LNCaP clone FGC (cell line): ENCODE measurements at regions not wholly inside any gene's neighbourhood (a gene's known extent, or its start where the extent isn't known, plus 50 kb on each side); places are given as distances from the start of the nearest gene placed in this dataset.

Source experiments
- DNase-seq: peaks from one replicate; pipeline ENCODE4 v3.0.0-alpha.2; 2011; ENCODE audit warnings: low read depth
- H3K4me3 ChIP-seq: 2 replicates; pipeline ENCODE4 v1.5.1; 2011; ENCODE audit warnings: mild to moderate bottlenecking, low read depth, low read length, control low read depth
- TF ChIP-seq, protein P1 (sequence below): IDR thresholded peaks from 2 replicates; pipeline ENCODE4 v1.5.1; 2012; ENCODE audit warnings: mild to moderate bottlenecking; ENCODE audit not compliant: control insufficient read depth, insufficient read depth; ENCODE audit errors: extremely low read depth

DNA sequence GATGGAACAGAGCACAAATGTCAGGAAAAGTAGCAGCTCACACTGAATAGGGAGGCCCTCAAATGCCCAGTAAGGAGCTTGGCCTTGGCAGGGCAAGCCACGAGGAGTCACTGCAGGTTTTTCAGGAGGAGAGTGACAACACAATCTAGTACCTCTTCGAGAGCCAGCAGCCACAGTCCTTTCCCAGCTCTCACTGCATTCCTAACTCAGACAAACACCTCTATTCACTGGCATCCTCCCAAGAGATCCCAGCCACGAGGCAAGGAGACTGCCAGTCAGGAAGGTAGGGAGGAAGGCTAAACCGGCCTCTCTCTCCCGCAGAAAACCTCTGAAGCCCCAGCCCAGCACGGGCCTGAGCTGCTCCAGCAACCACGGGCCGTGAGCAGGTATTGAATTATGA lies 146.0 kb upstream of the SMAD3 start:
- no peak for DNase-seq
- no peak overlapping the region for H3K4me3 ChIP-seq
- TF ChIP-seq, protein P1, sequence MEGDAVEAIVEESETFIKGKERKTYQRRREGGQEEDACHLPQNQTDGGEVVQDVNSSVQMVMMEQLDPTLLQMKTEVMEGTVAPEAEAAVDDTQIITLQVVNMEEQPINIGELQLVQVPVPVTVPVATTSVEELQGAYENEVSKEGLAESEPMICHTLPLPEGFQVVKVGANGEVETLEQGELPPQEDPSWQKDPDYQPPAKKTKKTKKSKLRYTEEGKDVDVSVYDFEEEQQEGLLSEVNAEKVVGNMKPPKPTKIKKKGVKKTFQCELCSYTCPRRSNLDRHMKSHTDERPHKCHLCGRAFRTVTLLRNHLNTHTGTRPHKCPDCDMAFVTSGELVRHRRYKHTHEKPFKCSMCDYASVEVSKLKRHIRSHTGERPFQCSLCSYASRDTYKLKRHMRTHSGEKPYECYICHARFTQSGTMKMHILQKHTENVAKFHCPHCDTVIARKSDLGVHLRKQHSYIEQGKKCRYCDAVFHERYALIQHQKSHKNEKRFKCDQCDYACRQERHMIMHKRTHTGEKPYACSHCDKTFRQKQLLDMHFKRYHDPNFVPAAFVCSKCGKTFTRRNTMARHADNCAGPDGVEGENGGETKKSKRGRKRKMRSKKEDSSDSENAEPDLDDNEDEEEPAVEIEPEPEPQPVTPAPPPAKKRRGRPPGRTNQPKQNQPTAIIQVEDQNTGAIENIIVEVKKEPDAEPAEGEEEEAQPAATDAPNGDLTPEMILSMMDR: no peak

DNA sequence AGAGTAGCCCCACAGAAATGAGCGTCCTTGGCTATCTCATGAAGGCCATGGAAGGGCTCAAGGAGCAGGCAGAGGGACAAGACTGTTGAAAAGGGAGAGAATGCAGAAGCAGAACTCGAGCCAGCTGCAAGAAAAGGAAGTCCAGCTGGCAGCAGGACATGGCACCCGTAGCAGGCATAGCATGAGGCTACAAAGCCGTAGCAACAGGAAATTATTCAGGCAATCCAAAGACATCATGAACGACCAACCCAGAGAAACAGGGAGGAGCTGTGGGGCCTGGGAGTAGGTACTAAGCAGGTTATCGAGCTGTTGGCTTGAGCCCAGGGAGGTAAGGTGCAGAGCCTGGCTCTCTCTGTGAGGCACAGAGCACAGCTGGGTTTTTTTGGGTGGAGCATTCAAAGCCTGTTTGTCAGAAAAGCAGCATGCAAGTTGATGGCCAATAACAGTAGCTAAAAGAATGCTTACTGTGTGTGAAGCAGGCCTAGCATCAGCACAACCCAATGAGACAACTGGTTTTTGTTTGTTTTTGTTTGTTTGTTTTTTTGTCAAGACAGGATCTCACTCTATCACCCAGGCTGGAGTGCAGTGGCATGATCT lies 144.0 kb upstream of the SMAD3 start:
- TF ChIP-seq, protein P1: no peak
- no peak for DNase-seq
- no peak overlapping the region for H3K4me3 ChIP-seq

DNA sequence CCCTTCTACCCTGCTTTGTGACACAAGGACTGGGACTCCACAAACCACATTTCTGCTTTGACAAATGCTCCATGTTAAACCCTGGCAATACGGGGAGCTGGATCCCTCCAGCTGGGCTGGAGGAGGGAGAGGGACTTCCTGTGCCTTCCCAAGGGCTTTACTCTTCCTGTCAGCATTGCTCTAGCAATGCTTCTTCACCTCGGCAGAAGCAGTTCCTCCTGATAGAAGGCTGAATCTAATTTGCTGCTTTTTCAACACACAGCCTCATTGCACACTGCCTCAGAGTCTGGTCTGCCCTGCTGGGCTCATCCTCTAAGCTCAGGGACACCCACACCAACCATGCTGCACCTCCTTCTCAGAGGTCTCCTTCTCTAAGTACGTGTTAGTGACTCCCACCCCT lies 142.8 kb upstream of the SMAD3 start:
- no peak overlapping the region for H3K4me3 ChIP-seq
- TF ChIP-seq, protein P1: no peak
- DNase-seq: no peak

DNA sequence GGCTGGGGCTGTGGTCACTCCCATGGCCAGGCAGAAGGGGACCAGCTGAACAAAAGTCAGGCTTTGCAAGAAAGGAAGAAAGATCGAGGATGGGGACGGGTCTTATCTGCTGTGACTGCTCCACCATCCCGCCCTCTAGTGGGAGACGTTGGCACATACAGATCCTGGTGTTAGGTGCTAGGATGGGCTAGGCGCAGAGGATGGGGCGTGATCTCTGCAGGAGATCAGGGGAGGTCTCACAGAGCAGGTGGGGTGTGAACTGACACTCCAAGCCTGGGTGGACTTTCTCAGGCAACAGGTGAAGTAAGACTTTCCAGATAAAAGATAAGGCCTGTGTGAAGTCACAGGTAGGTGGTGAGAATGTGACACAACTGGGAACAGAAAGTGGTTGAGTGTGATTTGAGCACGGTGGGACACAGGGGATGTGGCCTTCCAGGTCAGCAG lies 141.9 kb upstream of the SMAD3 start:
- no peak for DNase-seq
- TF ChIP-seq, protein P1: peak; percentile 50
- H3K4me3 ChIP-seq: no peak overlapping the region

DNA sequence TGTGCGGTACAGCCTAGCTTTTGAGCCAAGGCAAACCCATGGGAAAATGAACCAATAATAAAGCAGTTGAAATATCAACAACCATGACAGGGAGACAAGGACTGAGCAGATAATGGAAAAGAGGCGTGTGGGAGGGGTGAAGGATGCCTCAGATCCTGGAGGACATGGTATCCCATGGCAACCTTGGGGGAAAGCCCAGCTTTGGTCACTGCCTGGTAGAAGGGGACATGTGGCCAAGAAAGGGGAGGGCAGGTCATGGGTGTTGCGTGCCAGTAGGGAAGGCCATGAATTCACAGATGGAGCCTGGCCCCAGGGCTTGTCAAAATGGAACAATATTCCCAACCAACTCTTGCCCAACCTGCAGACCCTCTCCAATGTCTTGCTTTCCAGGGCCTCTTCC lies 140.5 kb upstream of the SMAD3 start:
- no peak overlapping the region for H3K4me3 ChIP-seq
- DNase-seq: no peak
- TF ChIP-seq, protein P1: no peak

DNA sequence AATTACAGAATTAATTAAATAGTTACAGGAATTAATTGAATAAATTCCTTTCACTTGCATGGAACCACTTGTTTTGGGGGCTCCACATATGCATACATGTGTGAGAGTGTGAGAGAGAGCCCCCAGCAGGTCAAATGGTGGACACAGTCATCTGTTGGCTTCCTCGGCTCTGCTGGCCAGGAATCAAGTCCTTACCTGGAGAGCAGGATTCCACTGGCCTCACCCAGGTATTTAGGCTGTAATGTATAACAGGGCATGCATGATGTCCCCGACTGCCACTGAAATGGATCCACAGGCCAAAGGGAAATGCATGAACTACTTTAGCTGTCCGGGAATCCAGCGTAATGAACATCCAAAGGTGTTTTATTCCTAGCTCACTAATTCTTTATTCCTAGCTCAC lies 139.7 kb upstream of the SMAD3 start:
- TF ChIP-seq, protein P1: no peak
- no peak for DNase-seq
- no peak overlapping the region for H3K4me3 ChIP-seq

DNA sequence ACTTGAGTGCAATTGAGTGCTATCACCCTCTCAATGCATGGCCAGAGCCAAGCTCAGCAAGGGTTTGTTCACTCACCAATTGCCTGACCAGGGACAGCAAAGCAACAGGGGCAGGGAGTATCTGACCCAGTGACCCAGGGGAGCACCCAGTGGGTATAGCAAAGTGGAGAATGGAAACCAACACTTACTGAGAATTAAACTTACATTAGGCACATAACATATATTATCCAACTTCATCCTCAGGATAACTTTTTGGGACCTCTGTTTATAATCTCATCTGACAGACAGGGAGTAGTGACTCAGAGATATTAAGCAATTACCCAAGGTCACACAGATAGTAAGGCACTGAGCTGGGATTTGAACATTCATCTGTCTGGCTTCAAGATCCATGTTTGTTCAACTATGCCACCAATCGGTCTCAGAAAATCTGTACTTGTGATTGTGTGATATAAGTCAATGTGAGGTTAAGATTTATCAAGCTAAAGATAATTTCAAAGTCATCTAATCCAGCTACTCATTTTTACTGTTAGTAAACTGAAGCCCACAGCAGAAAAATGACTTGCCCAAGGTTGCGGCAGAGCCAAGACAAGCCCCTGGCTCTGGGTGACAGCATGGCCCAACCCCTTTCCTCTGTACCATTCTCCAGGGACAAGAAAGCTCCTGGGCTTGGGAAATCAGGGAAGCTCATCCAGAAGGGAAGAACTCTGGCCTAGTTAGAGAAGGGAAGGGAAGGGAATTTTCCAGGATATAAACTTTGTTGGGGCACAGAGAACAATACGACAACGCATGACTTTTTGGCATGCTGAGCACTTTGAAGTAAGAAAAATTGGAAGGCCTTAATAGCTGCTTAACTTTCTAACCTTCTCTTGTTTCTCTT lies 138.0 kb upstream of the SMAD3 start:
- DNase-seq: no peak
- TF ChIP-seq, protein P1: no peak
- H3K4me3 ChIP-seq: no peak overlapping the region
